KG1 (cell line): ENCODE measurements at regions not wholly inside any gene's neighbourhood (a gene's known extent, or its start where the extent isn't known, plus 50 kb on each side); places are given as distances from the start of the nearest gene placed in this dataset.
"Not testable (repeated sequence)": the region's sequence is repeated elsewhere in the genome, so short reads cannot be mapped to it uniquely, and the experiment has no call there.

Source experiments
- DNase-seq: peaks from one replicate; lab custom pipeline; 2025; lab: John Stamatoyannopoulos, UW

DNA sequence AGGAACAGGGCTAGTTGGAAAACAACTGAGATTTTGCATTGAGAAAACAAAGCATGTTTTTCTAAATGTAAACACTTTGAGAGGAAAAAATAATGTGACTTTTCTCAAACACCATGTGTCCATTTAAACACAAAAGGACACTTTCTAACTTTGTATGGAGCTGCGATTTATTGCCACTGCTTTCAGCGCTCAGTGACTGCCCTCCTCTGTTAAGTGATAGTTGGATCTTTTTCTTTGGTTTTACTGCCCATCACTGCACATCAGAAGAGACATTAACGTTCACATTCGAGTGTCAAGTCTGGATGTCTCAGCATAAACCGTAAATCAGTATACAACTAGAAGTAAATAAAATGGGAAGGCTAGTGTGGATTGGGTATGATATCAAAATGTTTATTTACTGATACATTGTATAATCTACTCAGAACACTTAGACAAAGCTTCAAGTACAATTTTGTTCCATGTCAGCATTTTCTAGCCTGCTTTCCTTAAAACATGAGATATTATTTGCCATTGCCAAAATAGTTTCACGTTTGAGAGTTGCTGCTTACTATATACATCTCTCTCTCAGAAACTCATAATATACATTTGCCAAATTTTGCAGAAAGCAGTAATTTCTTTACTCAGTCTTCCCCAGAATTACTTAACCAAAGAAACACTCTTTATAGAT lies 237.6 kb downstream of the IKZF2 start:
- no peak for DNase-seq

DNA sequence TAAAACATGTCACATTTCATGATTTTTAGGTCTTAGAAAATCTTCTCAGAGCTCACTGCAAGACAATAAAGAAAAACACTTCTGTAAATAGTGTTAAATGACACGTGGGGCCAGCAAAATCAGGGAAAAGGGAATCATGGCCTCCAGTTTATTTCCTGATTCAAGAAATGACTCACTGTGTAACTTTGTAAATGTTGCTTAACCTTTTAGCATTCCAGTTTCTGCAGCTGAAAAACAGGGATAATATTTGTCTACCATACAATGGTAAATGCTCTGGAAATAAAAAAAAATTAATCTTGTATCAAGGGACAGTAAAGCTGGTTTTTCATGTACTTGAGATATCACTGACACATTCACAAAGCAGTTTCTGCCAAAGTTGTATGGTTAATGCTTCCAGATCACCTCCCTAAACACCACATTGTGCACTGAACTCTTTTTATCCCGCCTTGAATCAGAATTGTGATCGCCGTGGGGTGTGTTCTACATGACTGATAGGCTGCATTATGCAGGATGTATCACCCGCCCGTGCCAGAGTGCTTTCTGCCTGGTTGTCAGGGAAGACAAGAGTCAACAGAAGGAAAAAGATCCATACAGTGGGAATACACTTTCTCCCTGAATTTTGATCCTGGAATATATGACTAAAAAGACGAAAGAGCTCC lies 238.8 kb downstream of the IKZF2 start:
- DNase-seq: no peak

DNA sequence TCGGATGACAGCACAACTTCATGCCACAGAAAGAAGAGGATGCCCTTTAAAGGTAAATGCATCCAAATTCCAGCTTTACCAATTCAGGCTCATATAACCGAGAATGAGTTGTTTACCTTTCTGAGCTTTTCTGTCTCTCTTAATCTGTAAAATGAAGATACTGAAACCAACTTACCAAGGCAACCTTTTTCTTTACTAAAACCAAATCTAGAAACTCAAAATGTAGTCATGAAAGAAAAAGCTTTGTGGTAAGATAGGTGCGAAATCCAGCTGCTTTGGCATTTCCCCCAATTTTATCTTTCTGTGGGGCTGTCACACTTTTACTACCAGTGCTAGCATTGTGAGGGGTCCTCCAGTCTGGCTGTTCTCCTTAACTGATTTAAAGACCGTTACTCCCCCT lies 240.4 kb downstream of the IKZF2 start:
- no peak for DNase-seq

DNA sequence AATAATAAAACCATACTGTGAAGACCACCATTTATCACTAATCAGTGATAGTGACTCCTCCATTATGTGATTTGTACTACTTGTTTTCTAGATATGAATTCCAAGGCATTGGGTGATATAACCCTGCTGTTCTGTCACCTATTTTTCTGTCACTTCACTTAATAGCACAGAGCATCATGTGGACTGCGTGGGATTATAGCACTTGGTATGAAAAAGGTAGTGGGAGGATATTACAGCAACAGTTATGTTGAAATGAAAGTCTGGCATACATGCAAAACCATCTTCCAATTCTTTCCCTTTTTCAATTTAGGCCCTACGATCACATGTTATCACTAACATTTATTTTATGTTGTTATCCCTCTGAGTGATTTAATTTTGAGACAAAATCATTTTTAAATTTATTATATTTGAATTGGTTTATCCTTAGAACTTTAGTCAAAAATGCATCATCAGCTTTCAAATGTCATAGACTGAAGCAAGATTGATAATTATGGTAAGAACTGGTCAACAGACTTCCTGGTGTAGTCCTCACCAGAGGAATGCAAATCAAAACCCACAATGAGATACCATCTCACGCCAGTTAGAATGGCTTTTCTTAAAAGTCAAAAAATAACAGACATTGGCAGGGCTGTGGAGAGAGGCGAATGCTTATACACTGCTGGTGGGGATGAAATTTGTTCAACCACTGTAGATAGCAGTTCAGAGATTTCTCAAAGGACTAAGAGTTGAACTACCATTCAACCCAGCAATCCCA lies 242.6 kb downstream of the IKZF2 start:
- no peak for DNase-seq

DNA sequence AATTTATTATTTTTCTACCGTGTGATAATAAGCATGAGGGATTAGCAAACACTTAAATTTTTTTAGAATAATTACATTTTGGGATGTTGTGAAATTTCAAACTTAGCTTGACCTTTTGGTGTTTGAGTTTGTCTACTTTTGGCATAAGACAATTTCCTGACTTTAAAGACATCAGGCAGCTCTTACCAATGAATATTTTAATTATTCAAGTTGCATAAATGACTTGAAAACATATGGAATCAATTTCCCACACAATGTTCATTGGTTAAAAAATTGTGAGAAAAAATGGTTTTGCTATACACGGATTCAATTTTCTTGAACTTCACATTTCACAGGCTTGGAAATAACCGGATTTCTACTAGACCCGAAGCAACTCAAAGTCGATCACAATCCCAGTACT lies 243.4 kb downstream of the IKZF2 start:
- DNase-seq: no peak

DNA sequence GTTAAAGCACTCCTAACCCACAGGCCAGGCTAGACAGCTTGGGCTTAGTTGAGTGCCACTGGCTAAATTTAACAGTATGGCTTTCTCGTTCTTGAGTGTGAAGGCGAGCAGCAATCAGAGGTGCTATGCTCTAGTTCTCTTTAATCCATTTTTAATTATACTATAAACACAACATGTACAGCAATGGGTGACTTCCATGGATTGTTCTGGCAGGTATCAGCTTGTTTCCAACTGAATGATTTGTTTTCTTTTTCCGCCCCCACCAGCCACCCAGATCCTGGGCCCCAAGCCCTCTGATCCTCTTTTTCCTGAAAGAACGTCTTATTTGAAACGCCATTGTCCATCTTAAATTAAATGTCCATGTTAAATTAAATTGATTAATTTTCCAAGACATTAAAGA lies 244.8 kb downstream of the IKZF2 start:
- DNase-seq: no peak

DNA sequence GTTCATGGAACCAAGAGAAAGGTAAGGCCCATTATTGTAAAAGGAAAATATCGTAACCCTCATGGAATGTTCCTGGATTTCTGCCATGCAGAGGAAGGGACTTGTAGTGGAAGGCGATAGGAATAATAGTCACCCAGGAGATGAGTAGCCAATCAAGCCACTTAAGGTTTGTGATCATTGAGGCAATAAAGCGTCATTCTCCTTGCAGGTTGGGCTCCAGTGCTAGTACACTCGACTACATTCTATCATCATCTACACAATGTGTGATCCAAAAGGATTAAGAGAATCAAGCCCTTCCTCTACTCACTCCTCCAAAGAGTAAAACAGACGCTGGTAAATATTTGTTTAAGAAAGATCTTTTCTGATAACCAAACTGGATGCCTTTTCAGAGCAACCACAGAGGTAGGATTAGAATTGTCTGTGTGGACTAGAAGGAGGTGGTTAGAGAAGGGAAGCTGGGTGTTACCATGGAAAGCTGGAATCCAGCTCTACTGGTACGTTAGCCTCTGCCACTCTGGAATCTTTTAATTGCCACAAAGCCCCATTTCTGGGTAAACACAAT lies 245.7 kb downstream of the IKZF2 start:
- DNase-seq: no peak

DNA sequence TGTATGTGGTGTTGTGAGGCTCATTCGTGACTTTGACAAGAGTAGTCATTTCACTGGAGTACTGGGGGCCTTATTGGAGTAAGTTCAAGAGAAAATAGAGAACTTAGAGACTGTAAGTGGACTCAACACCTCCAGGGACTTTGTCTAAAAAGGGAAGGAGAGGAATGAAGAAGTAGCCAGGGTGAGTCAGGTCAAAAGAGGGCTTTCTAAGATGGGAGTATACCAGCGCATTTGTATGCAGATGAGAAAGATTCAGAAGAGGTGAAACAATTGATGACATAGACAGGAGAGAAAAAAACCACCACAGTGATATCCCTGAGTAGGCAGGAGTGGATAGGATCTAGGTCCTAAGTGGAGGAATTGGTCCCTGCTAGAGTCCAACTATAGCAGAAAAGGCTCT lies 246.8 kb downstream of the IKZF2 start:
- DNase-seq: peak; percentile 3

DNA sequence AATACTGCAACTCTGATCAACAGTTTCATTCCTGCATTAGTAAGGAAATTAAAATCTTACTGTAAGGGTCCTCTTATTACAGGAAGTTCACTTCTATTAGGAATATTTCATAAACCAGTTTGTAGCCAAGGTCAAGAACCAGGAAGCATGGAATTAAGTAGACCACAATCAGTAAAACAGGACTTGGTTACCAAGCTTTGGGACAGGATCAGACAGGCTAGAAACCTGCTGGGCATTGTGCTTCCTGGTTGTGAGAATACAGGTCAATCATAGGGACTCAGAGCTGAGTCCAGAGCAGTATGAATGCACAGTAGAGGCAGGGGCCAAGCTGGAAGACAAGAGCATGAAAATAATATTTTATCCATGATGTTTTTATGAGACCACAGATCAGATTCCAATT lies 248.0 kb downstream of the IKZF2 start:
- no peak for DNase-seq

DNA sequence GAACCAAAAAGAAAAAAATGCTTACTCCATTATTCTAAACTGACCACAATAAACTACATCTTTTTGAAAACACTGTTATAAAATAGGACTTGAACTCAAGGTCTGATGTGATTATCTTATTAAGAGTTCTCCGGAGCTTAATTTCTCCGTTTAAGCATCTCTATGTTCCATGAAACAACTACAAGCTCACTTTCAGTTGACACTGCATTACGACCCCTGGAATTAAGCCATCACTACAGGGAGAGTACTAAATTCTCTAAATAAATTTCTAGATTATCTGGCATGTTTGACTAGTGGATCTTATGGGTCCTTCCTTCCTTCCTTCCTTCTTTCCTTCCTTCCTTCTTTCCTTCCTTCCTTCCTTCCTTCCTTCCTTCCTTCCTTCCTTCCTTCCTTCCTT lies 249.0 kb downstream of the IKZF2 start:
- DNase-seq: no peak

DNA sequence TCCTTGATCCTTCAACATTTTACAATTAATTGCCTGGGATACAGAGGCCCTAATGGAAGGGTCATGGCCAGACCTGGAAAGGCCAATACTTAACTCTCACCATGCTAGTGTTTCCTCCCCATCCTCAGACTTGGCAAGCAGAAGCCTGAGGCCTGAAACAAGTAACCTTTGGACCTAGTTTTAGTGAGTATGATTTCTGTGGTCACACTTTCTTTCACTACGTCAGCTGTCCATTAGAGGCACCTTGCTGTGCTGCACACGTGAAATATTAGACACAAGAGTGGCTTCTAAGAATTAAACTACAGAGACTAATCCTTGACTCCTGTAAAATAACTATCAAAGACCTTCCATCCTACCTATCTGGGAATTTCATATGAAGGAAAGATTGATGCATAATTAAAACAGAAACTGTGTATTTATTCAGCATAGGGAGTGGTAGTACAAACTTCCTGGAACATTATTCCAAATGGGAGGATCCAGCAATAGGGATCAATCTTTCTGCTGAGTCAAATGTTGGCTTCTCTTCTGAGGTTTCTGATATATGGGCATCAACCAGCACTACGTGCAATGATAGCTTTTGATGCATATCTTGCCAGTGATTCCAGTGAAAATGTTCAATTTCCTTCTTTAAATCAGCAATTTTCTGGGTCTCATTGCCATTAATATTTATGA lies 249.7 kb downstream of the IKZF2 start:
- DNase-seq: no peak

DNA sequence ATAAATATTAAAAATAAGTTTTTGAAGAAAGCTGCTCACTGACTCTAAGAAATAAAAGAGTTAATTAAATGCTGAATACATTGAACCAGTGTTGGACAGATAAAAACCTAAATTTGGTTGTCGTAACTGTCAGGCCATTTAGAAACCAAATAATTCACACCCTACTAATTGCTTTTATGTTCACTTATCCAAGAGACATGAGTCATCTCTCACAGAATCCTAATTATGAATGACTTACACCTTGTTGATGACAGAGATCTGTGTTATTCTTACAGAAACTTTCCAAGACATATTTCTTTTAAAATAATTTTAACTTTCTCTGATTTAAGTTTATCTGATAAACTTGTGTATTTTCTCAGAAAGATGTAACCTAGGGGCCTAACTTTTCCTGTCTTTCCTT lies 250.7 kb downstream of the IKZF2 start:
- DNase-seq: no peak

DNA sequence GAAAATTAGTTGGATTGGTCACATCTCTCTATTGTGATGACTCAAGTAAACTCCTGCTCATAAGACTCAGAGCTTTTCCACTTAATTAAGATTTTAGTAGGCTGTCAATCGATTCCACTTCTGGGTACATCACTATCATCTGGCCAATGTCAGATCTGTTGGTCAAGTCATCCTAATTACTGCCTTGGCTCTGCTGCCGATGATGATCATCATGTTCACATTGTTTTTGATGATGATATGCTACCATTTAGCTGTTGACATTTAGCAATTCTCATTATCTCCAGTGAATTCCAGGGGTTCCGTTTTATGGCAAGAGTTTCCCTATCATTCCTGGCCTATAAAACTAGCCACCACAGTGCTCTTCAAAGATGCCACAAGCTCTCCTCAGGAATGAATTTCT lies 253.4 kb downstream of the IKZF2 start:
- no peak for DNase-seq

DNA sequence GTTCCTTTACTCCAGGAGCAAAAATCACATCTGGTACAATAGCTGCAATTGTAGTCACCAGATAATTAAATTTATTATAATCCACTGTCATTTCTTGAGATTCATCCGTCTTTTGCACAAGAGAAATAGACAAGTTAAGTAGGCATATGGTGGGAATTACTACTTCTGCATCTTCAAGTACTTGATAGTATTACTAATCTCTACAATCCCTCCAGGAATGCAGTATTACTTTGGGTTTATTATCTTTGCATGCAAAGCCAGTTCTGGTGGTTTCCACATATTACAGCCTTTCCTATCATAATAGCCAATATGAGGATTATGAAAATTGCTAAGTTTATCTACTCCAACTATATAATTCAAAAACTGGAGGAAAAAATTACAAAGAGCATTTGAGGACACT lies 254.1 kb downstream of the IKZF2 start:
- DNase-seq: no peak

DNA sequence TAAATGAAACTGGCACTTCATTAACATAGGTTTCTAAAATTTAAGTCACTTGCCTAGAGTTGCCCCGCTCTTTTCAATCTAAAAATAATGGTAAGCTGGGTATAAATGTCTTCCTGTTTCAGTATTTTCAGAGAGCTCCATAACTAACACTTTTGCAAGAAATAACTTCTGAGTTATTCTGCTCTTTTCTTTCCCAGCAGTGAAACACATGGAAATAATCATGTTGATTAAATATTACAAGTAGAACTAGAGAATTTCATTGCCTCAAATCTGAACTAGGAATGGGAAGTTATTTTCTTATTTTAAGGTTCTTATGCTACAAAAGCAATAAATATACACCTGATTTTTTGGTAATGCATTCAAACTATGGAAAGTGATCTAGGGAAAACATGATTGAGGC lies 257.4 kb downstream of the IKZF2 start:
- DNase-seq: no peak

DNA sequence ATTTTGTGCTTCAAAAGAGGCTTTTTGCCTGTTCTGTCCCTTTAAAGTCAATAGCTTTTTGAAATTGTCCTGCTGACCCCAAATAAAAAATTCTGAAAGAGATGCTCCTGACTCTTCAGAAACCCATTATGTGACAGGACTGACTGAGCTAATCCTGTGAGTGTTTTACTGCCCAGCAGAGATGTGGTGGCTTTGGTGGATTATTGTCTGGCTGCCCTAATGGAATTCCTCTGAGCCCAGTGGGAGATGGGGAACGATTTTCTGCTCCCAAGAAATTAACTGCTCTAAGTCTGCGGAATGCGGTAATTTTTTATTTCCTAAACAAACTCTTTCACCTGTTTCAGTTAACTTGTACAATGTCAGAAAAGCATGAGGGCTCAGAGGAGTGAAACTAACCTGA lies 258.2 kb downstream of the IKZF2 start:
- no peak for DNase-seq

DNA sequence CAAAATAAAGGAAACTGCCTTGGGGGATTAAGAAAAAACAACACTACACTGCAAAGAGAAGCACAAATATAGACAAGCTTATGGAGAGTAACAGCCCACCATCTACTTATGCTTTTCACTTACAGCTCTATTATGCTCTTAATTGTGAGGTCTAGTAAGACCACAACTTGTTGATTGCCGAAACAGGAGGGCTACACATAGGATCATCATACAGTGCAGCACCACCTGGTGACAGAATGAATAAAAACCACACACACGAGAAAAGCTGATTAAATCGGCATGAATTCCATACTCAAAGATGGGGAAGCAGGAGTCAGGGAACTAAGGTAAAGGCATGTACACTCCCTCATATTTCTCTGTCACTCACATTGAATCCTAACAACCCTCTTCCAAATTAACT lies 259.2 kb downstream of the IKZF2 start:
- DNase-seq: no peak

DNA sequence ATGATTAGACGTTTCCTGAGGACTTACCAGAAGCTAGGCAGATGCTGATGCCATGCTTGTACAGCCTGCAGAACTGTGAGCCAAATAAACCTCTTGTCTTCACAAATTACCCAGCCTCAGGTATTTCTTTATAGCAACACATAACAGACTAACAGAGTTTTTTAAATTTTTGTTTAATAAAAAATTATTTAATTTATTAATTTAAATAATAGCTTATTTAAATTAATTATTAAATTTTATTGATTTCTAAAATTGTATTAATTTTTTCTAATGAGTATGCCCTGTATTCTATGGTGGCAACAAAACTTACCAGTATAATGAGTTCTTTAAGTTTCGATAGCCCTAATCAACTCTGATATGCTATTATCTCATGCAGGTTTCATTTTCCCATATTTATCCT lies 259.8 kb downstream of the IKZF2 start:
- no peak for DNase-seq

DNA sequence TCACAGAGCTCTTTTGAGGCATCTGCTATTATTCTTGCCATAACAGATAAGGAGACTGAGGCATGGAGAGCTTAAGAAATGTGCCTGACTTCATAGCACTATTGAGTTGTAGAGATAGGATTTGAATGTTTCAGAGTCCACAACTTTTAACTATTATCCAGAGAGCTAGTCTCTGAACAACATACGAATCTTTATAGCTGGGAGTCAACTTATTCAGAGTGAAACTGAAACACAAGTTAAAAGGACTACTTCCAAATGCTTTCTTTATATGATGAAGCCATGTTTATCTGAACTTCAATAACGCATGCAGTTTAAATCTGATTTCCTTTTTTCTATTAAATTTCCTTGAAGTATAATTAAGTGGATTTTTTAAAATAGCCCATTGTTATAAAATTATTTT lies 268.8 kb downstream of the IKZF2 start:
- no peak for DNase-seq

DNA sequence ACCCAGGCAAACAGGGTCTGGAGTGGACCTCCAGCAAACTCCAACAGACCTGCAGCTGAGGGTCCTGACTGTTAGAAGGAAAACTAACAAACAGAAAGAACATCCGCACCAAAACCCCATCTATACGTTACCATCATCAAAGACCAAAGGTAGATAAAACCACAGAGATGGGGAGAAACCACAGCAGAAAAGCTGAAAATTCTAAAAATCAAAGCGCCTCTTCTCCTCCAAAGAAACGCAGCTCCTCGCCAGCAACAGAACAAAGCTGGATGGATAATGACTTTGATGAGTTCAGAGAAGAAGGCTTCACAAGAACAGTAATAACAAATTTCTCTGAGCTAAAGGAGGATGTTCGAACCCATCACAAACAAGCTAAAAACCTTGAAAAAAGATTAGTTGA lies 274.9 kb downstream of the IKZF2 start:
- DNase-seq: not testable (repeated sequence)

DNA sequence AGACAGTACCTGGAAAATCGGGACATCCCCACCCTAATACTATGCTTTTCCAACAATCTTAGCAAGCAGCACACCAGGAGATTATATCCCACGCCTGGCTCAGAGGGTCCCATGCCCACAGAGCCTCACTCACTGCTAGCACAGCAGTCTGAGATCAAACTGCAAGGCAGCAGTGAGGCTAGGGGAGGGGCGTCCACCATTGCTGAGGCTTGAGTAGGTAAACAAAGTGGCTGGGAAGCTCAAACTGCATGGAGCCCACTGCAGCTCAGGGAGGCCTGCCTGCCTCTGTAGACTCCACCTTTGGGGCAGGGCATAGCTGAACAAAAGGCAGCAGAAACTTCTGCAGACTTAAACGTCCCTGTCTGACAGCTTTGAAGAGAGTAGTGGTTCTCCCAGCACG lies 275.5 kb downstream of the IKZF2 start:
- DNase-seq: not testable (repeated sequence)

DNA sequence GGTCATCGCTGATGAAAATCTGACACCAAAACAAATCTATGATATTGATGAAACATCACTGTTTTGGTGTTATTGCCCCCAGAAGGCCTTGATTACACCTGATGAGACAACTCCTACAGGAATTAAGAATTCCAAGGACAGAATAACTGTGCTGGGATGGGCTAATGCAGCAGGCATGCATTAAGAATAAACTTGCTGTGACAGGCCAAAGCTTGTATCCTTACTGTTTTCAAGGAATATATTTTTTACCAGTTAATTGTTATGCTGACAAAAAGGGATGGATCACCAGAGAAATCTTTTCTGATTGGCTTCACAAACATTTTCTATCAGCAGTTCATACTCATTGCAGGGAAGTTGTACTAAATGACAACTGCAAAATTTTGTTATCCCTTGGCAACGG lies 278.2 kb downstream of the IKZF2 start:
- no peak for DNase-seq

DNA sequence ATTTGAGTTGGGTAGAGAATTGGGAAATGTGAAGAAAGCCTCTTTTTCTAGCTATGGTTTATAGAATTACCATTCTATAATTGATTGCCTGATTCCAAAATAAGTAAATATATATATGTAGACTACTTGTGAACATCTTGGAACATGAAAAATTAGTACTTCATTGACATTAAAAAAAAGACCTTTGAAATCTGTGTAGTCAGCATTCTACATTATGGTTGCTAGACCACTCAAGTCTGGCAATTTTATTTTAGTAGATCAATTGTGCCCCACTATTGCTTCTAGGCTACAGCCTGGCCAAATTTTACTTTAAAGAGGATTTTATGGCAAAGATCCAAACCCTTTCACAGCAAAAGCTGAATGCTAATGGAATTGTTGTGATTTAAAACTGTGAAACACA lies 279.8 kb downstream of the IKZF2 start:
- DNase-seq: no peak
